ENCODE measurements at regions not wholly inside any gene's neighbourhood (a gene's known extent, or its start where the extent isn't known, plus 50 kb on each side); places are given as distances from the start of the nearest gene placed in this dataset.

GRCh38 chr11:30172883-30173311 lies 57.9 kb upstream of the FSHB start:
- Histone ChIP-seq H3K9me2 (replicated peaks; ENCODE audit: insufficient read depth, low read length) (no peaks in the 10 kb centered on the region), H3F3A (ENCODE audit: insufficient read depth, low read length) (no peaks in the 10 kb centered on the region), H4K20me1 (ENCODE audit: insufficient read depth, low read length) (no peaks in the 10 kb centered on the region), H3K27me3 (replicated peaks; ENCODE audit: insufficient read depth, low read length) (no peaks in the 10 kb centered on the region), H3K4me3 (ENCODE audit: low read length) (no peak overlapping the region), H3K4me2 (ENCODE audit: low read depth, low read length) (no peak overlapping the region), H3K9me3 (replicated peaks; ENCODE audit: insufficient read depth, low read length) (no peaks in the 10 kb centered on the region), H3K79me2 (ENCODE audit: low read length) (no peaks in the 10 kb centered on the region), H3K36me3 (replicated peaks; ENCODE audit: insufficient read depth, low read length) (no peaks in the 10 kb centered on the region), H3K27ac (ENCODE audit: low read length) (no peak overlapping the region), H3K4me1 (ENCODE audit: low read length) (no peaks in the 10 kb centered on the region), H3K9ac (ENCODE audit: low read length) (no peak overlapping the region), H2AFZ (ENCODE audit: low read length) (no peak overlapping the region)
- TF ChIP-seq CTCF (IDR thresholded peaks at IDR 0.05; ENCODE audit: low read length), result no peak
- TF ChIP-seq EZH2phosphoT487 (IDR thresholded peaks at IDR 0.05; ENCODE audit: low read length), result no peak
- no peak for TF ChIP-seq EZH2 (optimal IDR thresholded peaks at IDR 0.05; ENCODE audit: low read depth, low read length)
- DNase-seq, result no peak

GRCh38 chr11:30174265-30175020 lies 56.4 kb upstream of the FSHB start:
- no peak overlapping the region for H3K4me3 ChIP-seq (ENCODE audit: low read length)
- no peaks in the 10 kb centered on the region for H3K79me2 ChIP-seq (ENCODE audit: low read length)
- no peak overlapping the region for H3K27ac ChIP-seq (ENCODE audit: low read length)
- no peaks in the 10 kb centered on the region for H4K20me1 ChIP-seq (ENCODE audit: insufficient read depth, low read length)
- no peak overlapping the region for H2AFZ ChIP-seq (ENCODE audit: low read length)
- no peaks in the 10 kb centered on the region for H3K36me3 ChIP-seq (replicated peaks; ENCODE audit: insufficient read depth, low read length)
- no peaks in the 10 kb centered on the region for H3K9me3 ChIP-seq (replicated peaks; ENCODE audit: insufficient read depth, low read length)
- no peak overlapping the region for H3K9ac ChIP-seq (ENCODE audit: low read length)
- no peak for DNase-seq
- no peaks in the 10 kb centered on the region for H3K4me1 ChIP-seq (ENCODE audit: low read length)
- no peak overlapping the region for H3K4me2 ChIP-seq (ENCODE audit: low read depth, low read length)
- H3K9me2 ChIP-seq (replicated peaks; ENCODE audit: insufficient read depth, low read length), result no peaks in the 10 kb centered on the region
- no peaks in the 10 kb centered on the region for H3F3A ChIP-seq (ENCODE audit: insufficient read depth, low read length)
- no peak for TF ChIP-seq EZH2phosphoT487 (IDR thresholded peaks at IDR 0.05; ENCODE audit: low read length)
- no peak for TF ChIP-seq EZH2 (optimal IDR thresholded peaks at IDR 0.05; ENCODE audit: low read depth, low read length)
- TF ChIP-seq CTCF (IDR thresholded peaks at IDR 0.05; ENCODE audit: low read length), result no peak
- H3K27me3 ChIP-seq (replicated peaks; ENCODE audit: insufficient read depth, low read length), result no peaks in the 10 kb centered on the region

All from MM.1S (cell line).